ENCODE measurements at regions not wholly inside any gene's neighbourhood (a gene's known extent, or its start where the extent isn't known, plus 50 kb on each side); places are given as distances from the start of the nearest gene placed in this dataset.

- TF ChIP-seq CTCF (conservative IDR thresholded peaks at IDR 0.05; ENCODE audit: low read length): no peak
- no peak for TF ChIP-seq EZH2phosphoT487 (IDR thresholded peaks at IDR 0.05; ENCODE audit: borderline replicate concordance)
These were observed 279.9 kb downstream of the WDR11 start for GRCh38 chr10:121131014-121131413.
